DOHH2 (cell line): ENCODE measurements at regions not wholly inside any gene's neighbourhood (a gene's known extent, or its start where the extent isn't known, plus 50 kb on each side); places are given as distances from the start of the nearest gene placed in this dataset.

Experiments
- EZH2phosphoT487 ChIP-seq: fragments of 200-600 bp; sonication (generic); IDR thresholded peaks from 2 replicates; pipeline ENCODE4 v1.6.1; 2017; ENCODE audit warnings: borderline replicate concordance, mild to moderate bottlenecking, antibody characterized with exemption, low read length, moderate library complexity, mixed read lengths
- TF ChIP-seq, protein P1 (sequence below): fragments of 200-600 bp; sonication (generic); IDR thresholded peaks from one replicate; pipeline ENCODE4 v1.5.1; 2014; ENCODE audit warnings: antibody characterized with exemption, mild to moderate bottlenecking, low read depth, low read length; ENCODE audit not compliant: poor library complexity, severe bottlenecking

DNA sequence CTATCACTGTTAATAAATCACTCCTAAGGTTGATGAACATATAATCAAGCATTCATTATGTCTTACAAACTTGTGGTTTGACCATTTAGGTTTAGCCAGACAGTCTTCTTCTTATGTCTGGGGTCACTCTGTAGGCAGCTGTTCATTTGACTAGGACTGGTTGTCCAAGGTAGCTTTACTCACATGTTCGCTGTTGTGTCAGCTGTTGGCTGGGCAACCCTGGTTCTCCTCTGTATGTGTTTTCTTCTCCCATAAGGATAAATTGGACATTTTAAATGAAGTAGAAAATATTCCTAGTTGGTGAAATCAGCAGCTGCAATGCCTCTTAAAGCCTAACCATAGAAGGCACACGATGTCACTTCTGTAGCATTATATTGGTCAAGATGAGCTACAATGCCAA is 635.1 kb downstream of the EPHA3 start:
- TF ChIP-seq, protein P1, sequence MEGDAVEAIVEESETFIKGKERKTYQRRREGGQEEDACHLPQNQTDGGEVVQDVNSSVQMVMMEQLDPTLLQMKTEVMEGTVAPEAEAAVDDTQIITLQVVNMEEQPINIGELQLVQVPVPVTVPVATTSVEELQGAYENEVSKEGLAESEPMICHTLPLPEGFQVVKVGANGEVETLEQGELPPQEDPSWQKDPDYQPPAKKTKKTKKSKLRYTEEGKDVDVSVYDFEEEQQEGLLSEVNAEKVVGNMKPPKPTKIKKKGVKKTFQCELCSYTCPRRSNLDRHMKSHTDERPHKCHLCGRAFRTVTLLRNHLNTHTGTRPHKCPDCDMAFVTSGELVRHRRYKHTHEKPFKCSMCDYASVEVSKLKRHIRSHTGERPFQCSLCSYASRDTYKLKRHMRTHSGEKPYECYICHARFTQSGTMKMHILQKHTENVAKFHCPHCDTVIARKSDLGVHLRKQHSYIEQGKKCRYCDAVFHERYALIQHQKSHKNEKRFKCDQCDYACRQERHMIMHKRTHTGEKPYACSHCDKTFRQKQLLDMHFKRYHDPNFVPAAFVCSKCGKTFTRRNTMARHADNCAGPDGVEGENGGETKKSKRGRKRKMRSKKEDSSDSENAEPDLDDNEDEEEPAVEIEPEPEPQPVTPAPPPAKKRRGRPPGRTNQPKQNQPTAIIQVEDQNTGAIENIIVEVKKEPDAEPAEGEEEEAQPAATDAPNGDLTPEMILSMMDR = no peak
- no peak for TF ChIP-seq EZH2phosphoT487
